Thoracic aorta (tissue), 2 donors: ENCODE measurements at regions not wholly inside any gene's neighbourhood (a gene's known extent, or its start where the extent isn't known, plus 50 kb on each side); places are given as distances from the start of the nearest gene placed in this dataset.

Experiments used
- ATAC-seq: fragments of 150-250 bp; one replicate; pipeline ENCODE4 v1.8.0; 2017; ENCODE audit warnings: low read depth; ENCODE audit not compliant: insufficient number of reproducible peaks, low FRiP score
- DNase-seq: peaks from one replicate; pipeline ENCODE4 v3.0.0-alpha.2; 2020; ENCODE audit warnings: low spot score
- H3K27ac ChIP-seq, 2 donors: fragments of 200-600 bp; sonication (generic); 1 replicate in 1 of 2; 2 replicates in 1 of 2; pipeline ENCODE4 v1.5.1; 2016; ENCODE audit warnings: mild to moderate bottlenecking in 2 of 2, moderate library complexity in 2 of 2
- H3K27me3 ChIP-seq: fragments of 200-600 bp; sonication (generic); replicated peaks from 2 replicates; pipeline ENCODE4 v1.6.0; 2016; ENCODE audit warnings: mild to moderate bottlenecking; ENCODE audit not compliant: insufficient read depth
- H3K36me3 ChIP-seq: fragments of 200-600 bp; sonication (generic); one replicate; pipeline ENCODE4 v1.5.1; 2016
- H3K4me1 ChIP-seq, 2 donors: fragments of 200-600 bp; sonication (generic); 1 replicate in 1 of 2; 2 replicates in 1 of 2; pipeline versions ENCODE4 v1.5.1 to v1.6.0; 2016; ENCODE audit warnings: low read depth in 2 of 2, mild to moderate bottlenecking in 1 of 2; ENCODE audit not compliant: control insufficient read depth in 1 of 2
- H3K4me3 ChIP-seq: fragments of 200-600 bp; sonication (generic); 2 replicates; pipeline ENCODE4 v1.5.1; 2016; ENCODE audit warnings: mild to moderate bottlenecking
- H3K9me3 ChIP-seq: fragments of 200-600 bp; sonication (generic); 2 replicates; pipeline ENCODE4 v1.5.1; 2016
- CTCF ChIP-seq: fragments of 200-600 bp; sonication (generic); IDR thresholded peaks from one replicate; pipeline ENCODE4 v1.5.1; 2019; ENCODE audit warnings: antibody characterized with exemption

DNA sequence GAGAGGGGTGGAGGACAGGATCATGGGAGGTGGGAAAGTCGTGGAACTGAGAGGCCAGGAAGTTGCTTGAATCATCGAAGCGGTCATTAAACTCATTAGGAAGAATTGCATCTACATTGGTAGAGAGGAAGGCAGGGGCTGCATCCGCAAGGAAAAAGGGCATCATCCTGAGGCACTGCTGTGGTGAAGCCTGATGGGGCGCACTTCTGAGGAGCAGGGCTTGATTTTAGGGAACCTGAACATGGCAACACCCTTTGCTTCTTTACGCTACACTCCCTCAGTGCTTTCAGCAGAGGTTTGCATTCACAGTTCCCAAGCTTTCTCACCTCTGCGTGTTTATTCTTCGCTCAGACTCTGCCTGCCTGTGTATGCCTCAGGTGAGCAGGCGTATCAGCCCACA lies 352.0 kb upstream of the RAB6C start:
- no peaks in the 10 kb centered on the region for H3K4me1 ChIP-seq
- ATAC-seq (no peak), DNase-seq (no peak)
- TF ChIP-seq CTCF = no peak
- H3K27me3 ChIP-seq = no peaks in the 10 kb centered on the region
- H3K27ac ChIP-seq = no peak overlapping the region
- no peaks in the 10 kb centered on the region for H3K36me3 ChIP-seq
- no peaks in the 10 kb centered on the region for H3K9me3 ChIP-seq
- H3K4me3 ChIP-seq = no peak overlapping the region

DNA sequence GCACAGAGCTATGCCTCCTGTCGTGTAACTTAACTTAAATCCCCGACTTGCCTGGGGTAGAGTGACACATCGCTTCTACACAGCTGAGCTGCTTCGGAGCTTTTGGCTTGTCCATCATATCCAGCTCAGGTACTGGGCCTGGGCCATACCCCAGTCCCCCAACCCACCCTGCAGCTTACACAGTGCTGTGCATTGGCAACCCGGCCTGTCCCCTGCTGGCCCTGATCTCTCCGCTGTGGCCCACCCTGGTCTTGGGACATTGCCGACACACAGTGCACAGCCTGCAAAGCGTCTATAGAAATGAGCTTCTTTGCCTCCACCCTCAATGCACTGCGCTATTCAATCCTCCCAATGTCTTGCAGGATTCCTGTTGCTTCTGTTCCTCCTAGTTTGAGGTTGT lies 342.8 kb upstream of the RAB6C start:
- Histone ChIP-seq H3K9me3 (no peaks in the 10 kb centered on the region), H3K4me3 (no peak overlapping the region), H3K27ac (no peak overlapping the region), H3K36me3 (no peaks in the 10 kb centered on the region), H3K27me3 (no peaks in the 10 kb centered on the region), H3K4me1 (no peaks in the 10 kb centered on the region)
- DNase-seq (no peak), ATAC-seq (no peak)
- no peak for TF ChIP-seq CTCF

DNA sequence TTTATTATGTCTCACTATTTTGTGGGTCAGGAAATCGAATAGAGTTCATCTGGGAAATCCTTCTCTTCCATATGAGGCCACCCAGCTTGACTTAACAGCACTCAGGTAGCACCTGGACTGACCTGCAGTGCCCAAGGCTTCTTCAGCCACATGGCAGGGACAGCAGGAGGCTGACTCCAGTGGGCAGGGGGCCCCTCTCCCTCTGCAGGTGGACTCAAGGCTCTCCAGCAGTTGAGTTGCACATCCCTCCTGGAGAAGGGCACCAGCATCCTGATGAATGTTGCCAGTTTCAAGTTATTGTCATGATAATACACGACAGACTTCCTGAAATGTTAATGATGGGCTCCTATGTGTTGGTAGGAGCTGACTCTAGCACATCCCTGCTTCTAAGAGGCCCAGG lies 338.1 kb upstream of the RAB6C start:
- DNase-seq (no peak), ATAC-seq (no peak)
- Histone ChIP-seq H3K27ac (no peak overlapping the region), H3K36me3 (no peaks in the 10 kb centered on the region), H3K9me3 (no peaks in the 10 kb centered on the region), H3K27me3 (no peaks in the 10 kb centered on the region), H3K4me3 (no peak overlapping the region), H3K4me1 (no peaks in the 10 kb centered on the region)
- TF ChIP-seq CTCF = no peak

DNA sequence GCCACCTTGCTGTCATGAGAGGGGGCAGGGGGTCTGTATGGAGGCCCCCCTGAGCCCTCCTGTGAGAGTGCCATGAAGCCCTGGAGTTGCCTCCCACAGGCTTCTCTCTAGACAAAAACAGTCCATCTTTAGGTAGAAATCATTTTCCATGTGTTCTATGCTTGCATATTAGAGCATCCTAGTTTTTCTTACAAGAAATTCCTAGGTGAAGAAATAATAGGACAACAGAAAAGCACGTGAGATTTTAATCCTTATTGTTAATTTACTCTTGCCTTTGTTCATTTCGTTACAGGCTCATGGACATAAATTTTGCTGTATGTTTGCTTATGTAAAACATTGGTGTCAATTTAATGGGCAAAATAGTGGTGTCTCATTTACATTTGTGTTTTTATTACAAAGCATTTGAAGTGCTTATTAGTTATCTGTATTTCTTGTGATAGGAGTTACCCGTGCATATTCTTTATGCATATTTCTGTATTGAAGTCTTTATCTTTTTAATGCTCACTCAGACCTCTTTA lies 336.9 kb upstream of the RAB6C start:
- Histone ChIP-seq H3K36me3 (no peaks in the 10 kb centered on the region), H3K4me3 (no peak overlapping the region), H3K27me3 (no peaks in the 10 kb centered on the region), H3K4me1 (no peaks in the 10 kb centered on the region), H3K27ac (no peak overlapping the region), H3K9me3 (no peaks in the 10 kb centered on the region)
- ATAC-seq (no peak), DNase-seq (no peak)
- TF ChIP-seq CTCF = no peak

- no peak for TF ChIP-seq CTCF
- Histone ChIP-seq H3K4me3 (no peak overlapping the region), H3K27ac (no peak overlapping the region), H3K4me1 (no peaks in the 10 kb centered on the region), H3K27me3 (no peaks in the 10 kb centered on the region), H3K9me3 (no peaks in the 10 kb centered on the region), H3K36me3 (no peaks in the 10 kb centered on the region)
- DNase-seq (no peak), ATAC-seq (no peak)
Measured at GRCh38 chr2:129645335-129645734, 334.1 kb upstream of the RAB6C start.
